Panc1 (cell line): ENCODE measurements at regions not wholly inside any gene's neighbourhood (a gene's known extent, or its start where the extent isn't known, plus 50 kb on each side); places are given as distances from the start of the nearest gene placed in this dataset.
A peak's percentile ranks its signal among the peaks of the same experiment; 100 is the strongest.

Source experiments
- ATAC-seq: fragments of 200-7000 bp; cut with Tn5 transposase; 2 replicates; pipeline ENCODE4 v1.9.1; 2020; ENCODE audit warnings: mild to moderate bottlenecking, moderate library complexity
- BruUV-seq: library from RNA; stranded (reverse); fragments of 400-500 nt; replicated peaks from 2 replicates; lab custom pipeline; 2021; lab: Mats Ljungman, UMichigan
- CTCF ChIA-PET: fragments of 300-600 bp; sonication (Branson Sonifier 250); formaldehyde crosslinking; loops from one replicate; lab custom pipeline; 2022; ENCODE audit warnings: antibody characterized with exemption; lab: Charles Lee
- POLR2A ChIA-PET: fragments of 300-600 bp; sonication (Branson Sonifier 250); formaldehyde crosslinking; loops from one replicate; lab custom pipeline; 2022; ENCODE audit warnings: antibody characterized with exemption; lab: Charles Lee
- DNase-seq: peaks from one replicate; pipeline ENCODE4 v3.0.0-alpha.2; 2010; ENCODE audit warnings: low read depth, low spot score
- H3K27ac ChIP-seq: 2 replicates; pipeline ENCODE4 v1.5.1; 2011; ENCODE audit warnings: mild to moderate bottlenecking, low read length, inconsistent platforms
- H3K27me3 ChIP-seq: fragments of 200-500 bp; sonication (Bioruptor generic); 2 replicates; pipeline ENCODE4 v1.6.0; 2014; ENCODE audit warnings: low read length, inconsistent platforms; ENCODE audit not compliant: control insufficient read depth, insufficient read depth
- H3K36me3 ChIP-seq: fragments of 200-500 bp; sonication (Bioruptor generic); 2 replicates; pipeline ENCODE4 v1.5.1; 2014; ENCODE audit warnings: inconsistent platforms, mild to moderate bottlenecking, low read length, moderate library complexity; ENCODE audit not compliant: control insufficient read depth, insufficient read depth
- H3K4me1 ChIP-seq: 2 replicates; pipeline ENCODE4 v1.5.1; 2011; ENCODE audit warnings: inconsistent platforms, mild to moderate bottlenecking, low read length, moderate library complexity; ENCODE audit not compliant: control insufficient read depth, insufficient read depth
- H3K4me3 ChIP-seq, 2 experiments: 2 replicates each; pipeline ENCODE4 v1.5.1; 2011 to 2012; ENCODE audit warnings: low read depth in 2 of 2, low read length in 2 of 2, mild to moderate bottlenecking in 2 of 2, inconsistent platforms in 1 of 2, moderate library complexity in 1 of 2
- H3K9me3 ChIP-seq: fragments of 200-500 bp; sonication (Bioruptor generic); 2 replicates; pipeline ENCODE4 v1.5.1; 2014; ENCODE audit warnings: low read depth, mild to moderate bottlenecking, inconsistent platforms, low read length, moderate library complexity; ENCODE audit not compliant: control insufficient read depth, insufficient read depth
- CTCF ChIP-seq: fragments of 450-650 bp; IDR thresholded peaks from 2 replicates; pipeline ENCODE4 v1.5.1; 2017; ENCODE audit warnings: mild to moderate bottlenecking
- POLR2AphosphoS5 ChIP-seq: IDR thresholded peaks from 2 replicates; pipeline ENCODE4 v1.6.1; 2012; ENCODE audit warnings: mild to moderate bottlenecking, low read depth, low read length, moderate library complexity
- SIN3A ChIP-seq: IDR thresholded peaks from 2 replicates; pipeline ENCODE4 v1.6.1; 2012; ENCODE audit warnings: low read depth, mild to moderate bottlenecking, low read length, moderate library complexity, borderline replicate concordance; ENCODE audit not compliant: insufficient read depth
- TCF7L2 ChIP-seq: IDR thresholded peaks from 2 replicates; pipeline ENCODE4 v1.6.1; 2011; ENCODE audit warnings: mild to moderate bottlenecking, low read depth, low read length, inconsistent platforms
- in situ Hi-C: cut with HindIII; loops from 2 replicates; pipeline ENCODE4 v1.10.0; 2016; ENCODE audit warnings: low sequenced_read_pairs, low pct_unique_long_range_greater_than_20kb
- intact Hi-C: fragments of 100-400 bp; cut with micrococcal nuclease; formaldehyde crosslinking; loops from one replicate; pipeline ENCODE4 v1.10.0; 2022; ENCODE audit not compliant: unreplicated experiment
- TF ChIP-seq, protein P1 (sequence below), 2 experiments: IDR thresholded peaks; 2 replicates each; pipeline ENCODE4 v1.6.1; 2011 to 2012; ENCODE audit warnings: low read depth in 2 of 2, control low read depth in 1 of 2, low read length in 1 of 2, mild to moderate bottlenecking in 1 of 2, moderate library complexity in 1 of 2; ENCODE audit not compliant: insufficient read depth in 1 of 2

- Histone ChIP-seq H3K27me3 (peaks cover 14% of the 10 kb centered on the region), H3K4me1 (no peaks in the 10 kb centered on the region), H3K9me3 (no peaks in the 10 kb centered on the region), H3K36me3 (no peaks in the 10 kb centered on the region), H3K27ac (no peak overlapping the region), H3K4me3 (no peak overlapping the region)
- peak; percentile 41 for DNase-seq
- POLR2A ChIA-PET = no interaction called here
- in situ Hi-C loops (no loop called here), intact Hi-C loops (loop anchor here (5.0 to 10.0 kb wide), 2 partner anchors 326 to 934 kb away; no protein-coding TSS in a partner anchor)
- no TSS peak for BruUV-seq
- TF ChIP-seq, protein P1, sequence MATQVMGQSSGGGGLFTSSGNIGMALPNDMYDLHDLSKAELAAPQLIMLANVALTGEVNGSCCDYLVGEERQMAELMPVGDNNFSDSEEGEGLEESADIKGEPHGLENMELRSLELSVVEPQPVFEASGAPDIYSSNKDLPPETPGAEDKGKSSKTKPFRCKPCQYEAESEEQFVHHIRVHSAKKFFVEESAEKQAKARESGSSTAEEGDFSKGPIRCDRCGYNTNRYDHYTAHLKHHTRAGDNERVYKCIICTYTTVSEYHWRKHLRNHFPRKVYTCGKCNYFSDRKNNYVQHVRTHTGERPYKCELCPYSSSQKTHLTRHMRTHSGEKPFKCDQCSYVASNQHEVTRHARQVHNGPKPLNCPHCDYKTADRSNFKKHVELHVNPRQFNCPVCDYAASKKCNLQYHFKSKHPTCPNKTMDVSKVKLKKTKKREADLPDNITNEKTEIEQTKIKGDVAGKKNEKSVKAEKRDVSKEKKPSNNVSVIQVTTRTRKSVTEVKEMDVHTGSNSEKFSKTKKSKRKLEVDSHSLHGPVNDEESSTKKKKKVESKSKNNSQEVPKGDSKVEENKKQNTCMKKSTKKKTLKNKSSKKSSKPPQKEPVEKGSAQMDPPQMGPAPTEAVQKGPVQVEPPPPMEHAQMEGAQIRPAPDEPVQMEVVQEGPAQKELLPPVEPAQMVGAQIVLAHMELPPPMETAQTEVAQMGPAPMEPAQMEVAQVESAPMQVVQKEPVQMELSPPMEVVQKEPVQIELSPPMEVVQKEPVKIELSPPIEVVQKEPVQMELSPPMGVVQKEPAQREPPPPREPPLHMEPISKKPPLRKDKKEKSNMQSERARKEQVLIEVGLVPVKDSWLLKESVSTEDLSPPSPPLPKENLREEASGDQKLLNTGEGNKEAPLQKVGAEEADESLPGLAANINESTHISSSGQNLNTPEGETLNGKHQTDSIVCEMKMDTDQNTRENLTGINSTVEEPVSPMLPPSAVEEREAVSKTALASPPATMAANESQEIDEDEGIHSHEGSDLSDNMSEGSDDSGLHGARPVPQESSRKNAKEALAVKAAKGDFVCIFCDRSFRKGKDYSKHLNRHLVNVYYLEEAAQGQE (IDR thresholded peaks at IDR 0.05; ENCODE audit: insufficient read depth in 1 of 2, low read depth in 2 of 2, low read length in 1 of 2) = no peak
- no peak for TF ChIP-seq SIN3A
- peak; percentile 85 for TF ChIP-seq CTCF
- peak; percentile 71; the same call in 1 of the 2 replicates for ATAC-seq
- CTCF ChIA-PET = no interaction called here
These were observed 278.4 kb downstream of the LRFN2 start for GRCh38 chr6:40308533-40309306.

GRCh38 chr6:40307712-40308111 is 279.5 kb downstream of the LRFN2 start:
- intact Hi-C loops = loop anchor here (5.0 to 10.0 kb wide), 2 partner anchors 325 to 933 kb away; no protein-coding TSS in a partner anchor
- ChIA-PET CTCF (no interaction called here), POLR2A (no interaction called here)
- no TSS peak for BruUV-seq
- DNase-seq (no peak), ATAC-seq (no peak)
- Histone ChIP-seq H3K4me3 (no peak overlapping the region), H3K27ac (no peak overlapping the region), H3K4me1 (no peaks in the 10 kb centered on the region), H3K27me3 (peaks cover 14% of the 10 kb centered on the region), H3K36me3 (no peaks in the 10 kb centered on the region), H3K9me3 (no peaks in the 10 kb centered on the region)
- no peak for TF ChIP-seq TCF7L2
- TF ChIP-seq POLR2AphosphoS5 = no peak
- TF ChIP-seq, protein P1 (IDR thresholded peaks at IDR 0.05; ENCODE audit: insufficient read depth in 1 of 2, low read depth in 2 of 2, low read length in 1 of 2) = no peak
- TF ChIP-seq SIN3A = no peak
- no peak for TF ChIP-seq CTCF
- in situ Hi-C loops = no loop called here
